ENCODE measurements at regions not wholly inside any gene's neighbourhood (a gene's known extent, or its start where the extent isn't known, plus 50 kb on each side); places are given as distances from the start of the nearest gene placed in this dataset.

- H3K79me2 ChIP-seq (replicated peaks; ENCODE audit: insufficient read depth, low read length), result no peaks in the 10 kb centered on the region
- peaks cover 6% of the 10 kb centered on the region for H3K9me3 ChIP-seq (ENCODE audit: low read length)
- H3K4me2 ChIP-seq (ENCODE audit: low read length), result no peak overlapping the region
- no peaks in the 10 kb centered on the region for H3K36me3 ChIP-seq (ENCODE audit: insufficient read depth, low read length)
- no peak overlapping the region for H3K4me3 ChIP-seq (ENCODE audit: low read length)
- no peak overlapping the region for H3K27ac ChIP-seq (ENCODE audit: low read length)
- TF ChIP-seq CTCF (IDR thresholded peaks at IDR 0.05; ENCODE audit: poor library complexity, severe bottlenecking) (no peak), EZH2 (IDR thresholded peaks at IDR 0.05; ENCODE audit: borderline replicate concordance, insufficient read depth, low read length, poor library complexity, severe bottlenecking) (no peak), MXI1 (conservative IDR thresholded peaks at IDR 0.05; ENCODE audit: poor library complexity, severe bottlenecking) (no peak), RAD21 (conservative IDR thresholded peaks at IDR 0.05) (no peak), POLR2AphosphoS5 (IDR thresholded peaks at IDR 0.05) (no peak), SMC3 (conservative IDR thresholded peaks at IDR 0.05; ENCODE audit: poor library complexity) (no peak), TAF1 (IDR thresholded peaks at IDR 0.05; ENCODE audit: low read depth) (no peak), EP300 (conservative IDR thresholded peaks at IDR 0.05; ENCODE audit: poor library complexity, severe bottlenecking) (no peak)
- TF ChIP-seq, protein P1, sequence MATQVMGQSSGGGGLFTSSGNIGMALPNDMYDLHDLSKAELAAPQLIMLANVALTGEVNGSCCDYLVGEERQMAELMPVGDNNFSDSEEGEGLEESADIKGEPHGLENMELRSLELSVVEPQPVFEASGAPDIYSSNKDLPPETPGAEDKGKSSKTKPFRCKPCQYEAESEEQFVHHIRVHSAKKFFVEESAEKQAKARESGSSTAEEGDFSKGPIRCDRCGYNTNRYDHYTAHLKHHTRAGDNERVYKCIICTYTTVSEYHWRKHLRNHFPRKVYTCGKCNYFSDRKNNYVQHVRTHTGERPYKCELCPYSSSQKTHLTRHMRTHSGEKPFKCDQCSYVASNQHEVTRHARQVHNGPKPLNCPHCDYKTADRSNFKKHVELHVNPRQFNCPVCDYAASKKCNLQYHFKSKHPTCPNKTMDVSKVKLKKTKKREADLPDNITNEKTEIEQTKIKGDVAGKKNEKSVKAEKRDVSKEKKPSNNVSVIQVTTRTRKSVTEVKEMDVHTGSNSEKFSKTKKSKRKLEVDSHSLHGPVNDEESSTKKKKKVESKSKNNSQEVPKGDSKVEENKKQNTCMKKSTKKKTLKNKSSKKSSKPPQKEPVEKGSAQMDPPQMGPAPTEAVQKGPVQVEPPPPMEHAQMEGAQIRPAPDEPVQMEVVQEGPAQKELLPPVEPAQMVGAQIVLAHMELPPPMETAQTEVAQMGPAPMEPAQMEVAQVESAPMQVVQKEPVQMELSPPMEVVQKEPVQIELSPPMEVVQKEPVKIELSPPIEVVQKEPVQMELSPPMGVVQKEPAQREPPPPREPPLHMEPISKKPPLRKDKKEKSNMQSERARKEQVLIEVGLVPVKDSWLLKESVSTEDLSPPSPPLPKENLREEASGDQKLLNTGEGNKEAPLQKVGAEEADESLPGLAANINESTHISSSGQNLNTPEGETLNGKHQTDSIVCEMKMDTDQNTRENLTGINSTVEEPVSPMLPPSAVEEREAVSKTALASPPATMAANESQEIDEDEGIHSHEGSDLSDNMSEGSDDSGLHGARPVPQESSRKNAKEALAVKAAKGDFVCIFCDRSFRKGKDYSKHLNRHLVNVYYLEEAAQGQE (IDR thresholded peaks at IDR 0.05; ENCODE audit: borderline replicate concordance), result no peak
- no peaks in the 10 kb centered on the region for H3K27me3 ChIP-seq (ENCODE audit: insufficient read depth, low read depth, low read length)
- H2AFZ ChIP-seq (ENCODE audit: low read depth, low read length), result no peak overlapping the region
- no peak overlapping the region for H3K9ac ChIP-seq (ENCODE audit: low read length)
- no peaks in the 10 kb centered on the region for H4K20me1 ChIP-seq (ENCODE audit: insufficient read depth)
- no peaks in the 10 kb centered on the region for H3F3A ChIP-seq (ENCODE audit: insufficient read depth, low read length, poor library complexity, severe bottlenecking)
- no peaks in the 10 kb centered on the region for H3K9me2 ChIP-seq (ENCODE audit: insufficient read depth, low read length)
These were observed 352.0 kb upstream of the C1orf87 start for GRCh38 chr1:60425528-60425927.

GRCh38 chr1:60423146-60423780 is 349.7 kb upstream of the C1orf87 start:
- Histone ChIP-seq H3K9me3 (ENCODE audit: low read length) (peaks cover 6% of the 10 kb centered on the region), H3F3A (ENCODE audit: insufficient read depth, low read length, poor library complexity, severe bottlenecking) (no peaks in the 10 kb centered on the region), H3K9me2 (ENCODE audit: insufficient read depth, low read length) (no peaks in the 10 kb centered on the region), H3K79me2 (replicated peaks; ENCODE audit: insufficient read depth, low read length) (no peaks in the 10 kb centered on the region), H3K4me3 (ENCODE audit: low read length) (no peak overlapping the region), H3K27me3 (ENCODE audit: insufficient read depth, low read depth, low read length) (no peaks in the 10 kb centered on the region), H3K4me2 (ENCODE audit: low read length) (no peak overlapping the region), H4K20me1 (ENCODE audit: insufficient read depth) (no peaks in the 10 kb centered on the region), H2AFZ (ENCODE audit: low read depth, low read length) (no peak overlapping the region), H3K9ac (ENCODE audit: low read length) (no peak overlapping the region), H3K27ac (ENCODE audit: low read length) (no peak overlapping the region), H3K36me3 (ENCODE audit: insufficient read depth, low read length) (no peaks in the 10 kb centered on the region)
- TF ChIP-seq TAF1 (IDR thresholded peaks at IDR 0.05; ENCODE audit: low read depth), result no peak
- no peak for TF ChIP-seq EP300 (conservative IDR thresholded peaks at IDR 0.05; ENCODE audit: poor library complexity, severe bottlenecking)
- TF ChIP-seq POLR2AphosphoS5 (IDR thresholded peaks at IDR 0.05), result no peak
- TF ChIP-seq MXI1 (conservative IDR thresholded peaks at IDR 0.05; ENCODE audit: poor library complexity, severe bottlenecking), result no peak
- TF ChIP-seq SMC3 (conservative IDR thresholded peaks at IDR 0.05; ENCODE audit: poor library complexity), result no peak
- no peak for TF ChIP-seq CTCF (IDR thresholded peaks at IDR 0.05; ENCODE audit: poor library complexity, severe bottlenecking)
- TF ChIP-seq EZH2 (IDR thresholded peaks at IDR 0.05; ENCODE audit: borderline replicate concordance, insufficient read depth, low read length, poor library complexity, severe bottlenecking), result no peak
- TF ChIP-seq RAD21 (conservative IDR thresholded peaks at IDR 0.05), result no peak
- TF ChIP-seq, protein P1 (IDR thresholded peaks at IDR 0.05; ENCODE audit: borderline replicate concordance), result no peak
